ENCODE measurements at regions not wholly inside any gene's neighbourhood (a gene's known extent, or its start where the extent isn't known, plus 50 kb on each side); places are given as distances from the start of the nearest gene placed in this dataset.
"Not testable (repeated sequence)": the region's sequence is repeated elsewhere in the genome, so short reads cannot be mapped to it uniquely, and the experiment has no call there.

- DNase-seq (no peak), ATAC-seq (ENCODE audit: low read depth in 2 of 2) (no peak)
- Mint-ChIP-seq H3K9me3 (peaks cover 0 to 5% (median 0%) of the 10 kb centered on the region in 7 donors), H3K4me1 (peaks cover 0 to 22% (median 8%) of the 10 kb centered on the region in 4 donors), H3K27me3 (peaks cover 51% of the 10 kb centered on the region), H3K36me3 (no peaks in the 10 kb centered on the region), H3K27ac (no peak overlapping the region), H3K4me3 (no peak overlapping the region)
- H3K27ac ChIP-seq (ENCODE audit: insufficient read depth, low read length, poor library complexity, severe bottlenecking): no peak overlapping the region
- H3K36me3 ChIP-seq (ENCODE audit: control insufficient read depth, insufficient read depth, low read length): no peaks in the 10 kb centered on the region
- H3K4me1 ChIP-seq (ENCODE audit: control insufficient read depth, insufficient read depth, low read length, poor library complexity, severe bottlenecking): peaks cover 11% of the 10 kb centered on the region
- no peaks in the 10 kb centered on the region for H3K9me3 ChIP-seq (ENCODE audit: control insufficient read depth in 2 of 2, low read length in 2 of 2)
- no peak overlapping the region for H3K4me3 ChIP-seq (ENCODE audit: low read depth, low read length)
- H3K27me3 ChIP-seq (ENCODE audit: control insufficient read depth, insufficient read depth, low read length): peaks cover 9% of the 10 kb centered on the region
Measured at GRCh38 chr22:49674479-49675050, 153.1 kb downstream of the BRD1 start.

GRCh38 chr22:49673048-49673447 is 154.6 kb downstream of the BRD1 start:
- peaks cover 0 to 5% (median 0%) of the 10 kb centered on the region in 7 donors for H3K9me3 Mint-ChIP-seq
- H3K4me3 Mint-ChIP-seq: no peak overlapping the region
- ATAC-seq (ENCODE audit: low read depth in 2 of 2): no peak
- Histone ChIP-seq H3K4me1 (ENCODE audit: control insufficient read depth, insufficient read depth, low read length, poor library complexity, severe bottlenecking) (peaks cover 11% of the 10 kb centered on the region), H3K27me3 (ENCODE audit: control insufficient read depth, insufficient read depth, low read length) (peaks cover 15% of the 10 kb centered on the region), H3K9me3 (ENCODE audit: control insufficient read depth in 2 of 2, low read length in 2 of 2) (no peaks in the 10 kb centered on the region), H3K27ac (ENCODE audit: insufficient read depth, low read length, poor library complexity, severe bottlenecking) (no peak overlapping the region), H3K36me3 (ENCODE audit: control insufficient read depth, insufficient read depth, low read length) (no peaks in the 10 kb centered on the region), H3K4me3 (ENCODE audit: low read depth, low read length) (no peak overlapping the region)
- DNase-seq: no peak
- H3K4me1 Mint-ChIP-seq: peaks cover 0 to 23% (median 10%) of the 10 kb centered on the region in 4 donors
- no peak overlapping the region for H3K27ac Mint-ChIP-seq
- H3K27me3 Mint-ChIP-seq: peaks cover 55% of the 10 kb centered on the region
- H3K36me3 Mint-ChIP-seq: no peaks in the 10 kb centered on the region

GRCh38 chr22:49672014-49672516 is 155.6 kb downstream of the BRD1 start:
- Histone ChIP-seq H3K27me3 (ENCODE audit: control insufficient read depth, insufficient read depth, low read length) (peaks cover 15% of the 10 kb centered on the region), H3K9me3 (ENCODE audit: control insufficient read depth in 2 of 2, low read length in 2 of 2) (no peaks in the 10 kb centered on the region), H3K27ac (ENCODE audit: insufficient read depth, low read length, poor library complexity, severe bottlenecking) (no peak overlapping the region), H3K36me3 (ENCODE audit: control insufficient read depth, insufficient read depth, low read length) (no peaks in the 10 kb centered on the region), H3K4me1 (ENCODE audit: control insufficient read depth, insufficient read depth, low read length, poor library complexity, severe bottlenecking) (peaks cover 12% of the 10 kb centered on the region), H3K4me3 (ENCODE audit: low read depth, low read length) (no peak overlapping the region)
- Mint-ChIP-seq H3K9me3 (peaks cover 0 to 5% (median 0%) of the 10 kb centered on the region in 7 donors), H3K4me1 (peaks cover 0 to 24% (median 13%) of the 10 kb centered on the region in 4 donors), H3K27ac (no peak overlapping the region), H3K27me3 (peaks cover 51% of the 10 kb centered on the region), H3K36me3 (no peaks in the 10 kb centered on the region), H3K4me3 (peak overlapping the region; percentile 75 to 84 (median 82))
- ATAC-seq (ENCODE audit: low read depth in 2 of 2) (no peak), DNase-seq (no peak)

GRCh38 chr22:49671331-49672013 is 156.2 kb downstream of the BRD1 start:
- H3K4me3 ChIP-seq (ENCODE audit: low read depth, low read length): no peak overlapping the region

GRCh38 chr22:49670456-49671330 is 157.0 kb downstream of the BRD1 start:
- H3K4me1 Mint-ChIP-seq: peaks cover 0 to 37% (median 23%) of the 10 kb centered on the region in 4 donors
- Histone ChIP-seq H3K27me3 (ENCODE audit: control insufficient read depth, insufficient read depth, low read length) (peaks cover 15% of the 10 kb centered on the region), H3K4me3 (ENCODE audit: low read depth, low read length) (no peak overlapping the region), H3K9me3 (ENCODE audit: control insufficient read depth in 2 of 2, low read length in 2 of 2) (no peaks in the 10 kb centered on the region), H3K36me3 (ENCODE audit: control insufficient read depth, insufficient read depth, low read length) (no peaks in the 10 kb centered on the region), H3K4me1 (ENCODE audit: control insufficient read depth, insufficient read depth, low read length, poor library complexity, severe bottlenecking) (peaks cover 17% of the 10 kb centered on the region), H3K27ac (ENCODE audit: insufficient read depth, low read length, poor library complexity, severe bottlenecking) (no peak overlapping the region)
- H3K36me3 Mint-ChIP-seq: no peaks in the 10 kb centered on the region
- H3K27me3 Mint-ChIP-seq: peaks cover 50% of the 10 kb centered on the region
- H3K9me3 Mint-ChIP-seq: peaks cover 0 to 5% (median 0%) of the 10 kb centered on the region in 7 donors
- DNase-seq (no peak), ATAC-seq (ENCODE audit: low read depth in 2 of 2) (peak; percentile 23 to 31)
- peak overlapping the region; percentile 32 to 84 (median 79) for H3K4me3 Mint-ChIP-seq
- no peak overlapping the region for H3K27ac Mint-ChIP-seq

More at GRCh38 chr22:49671331-49672013, 156.2 kb downstream of the BRD1 start:
- Mint-ChIP-seq H3K36me3 (no peaks in the 10 kb centered on the region), H3K9me3 (peaks cover 0 to 5% (median 0%) of the 10 kb centered on the region in 7 donors), H3K4me3 (peak overlapping the region; percentile 75 to 84 (median 82)), H3K27me3 (peaks cover 52% of the 10 kb centered on the region), H3K4me1 (peaks cover 0 to 30% (median 17%) of the 10 kb centered on the region in 4 donors), H3K27ac (peak overlapping the region in 1 of 3 donors; percentile 55)
- Histone ChIP-seq H3K27ac (ENCODE audit: insufficient read depth, low read length, poor library complexity, severe bottlenecking) (no peak overlapping the region), H3K36me3 (ENCODE audit: control insufficient read depth, insufficient read depth, low read length) (no peaks in the 10 kb centered on the region), H3K27me3 (ENCODE audit: control insufficient read depth, insufficient read depth, low read length) (peaks cover 15% of the 10 kb centered on the region), H3K4me1 (ENCODE audit: control insufficient read depth, insufficient read depth, low read length, poor library complexity, severe bottlenecking) (peaks cover 17% of the 10 kb centered on the region), H3K9me3 (ENCODE audit: control insufficient read depth in 2 of 2, low read length in 2 of 2) (no peaks in the 10 kb centered on the region)
- DNase-seq (no peak), ATAC-seq (ENCODE audit: low read depth in 2 of 2) (no peak)

GRCh38 chr22:49669969-49670455 is 157.7 kb downstream of the BRD1 start:
- Mint-ChIP-seq H3K27me3 (peaks cover 44% of the 10 kb centered on the region), H3K4me1 (peaks cover 0 to 37% (median 26%) of the 10 kb centered on the region in 4 donors), H3K4me3 (peak overlapping the region; percentile 66 to 73 (median 67))
- peak in 1 of 3 donors; percentile 25 for DNase-seq
- H3K27ac Mint-ChIP-seq; H3K36me3 ChIP-seq (ENCODE audit: control insufficient read depth, insufficient read depth, low read length); H3K9me3 ChIP-seq (ENCODE audit: control insufficient read depth in 2 of 2, low read length in 2 of 2); H3K27ac ChIP-seq (ENCODE audit: insufficient read depth, low read length, poor library complexity, severe bottlenecking); H3K9me3 Mint-ChIP-seq; H3K36me3 Mint-ChIP-seq; H3K4me3 ChIP-seq (ENCODE audit: low read depth, low read length): not testable (repeated sequence)
- H3K27me3 ChIP-seq (ENCODE audit: control insufficient read depth, insufficient read depth, low read length): peaks cover 15% of the 10 kb centered on the region
- ATAC-seq (ENCODE audit: low read depth in 2 of 2): peak; percentile 6 to 33
- H3K4me1 ChIP-seq (ENCODE audit: control insufficient read depth, insufficient read depth, low read length, poor library complexity, severe bottlenecking): peaks cover 17% of the 10 kb centered on the region

- Histone ChIP-seq H3K27me3 (ENCODE audit: control insufficient read depth, insufficient read depth, low read length) (peaks cover 15% of the 10 kb centered on the region), H3K4me1 (ENCODE audit: control insufficient read depth, insufficient read depth, low read length, poor library complexity, severe bottlenecking) (peaks cover 17% of the 10 kb centered on the region)
- not testable (repeated sequence) for H3K36me3 Mint-ChIP-seq; H3K4me3 ChIP-seq (ENCODE audit: low read depth, low read length); H3K27ac ChIP-seq (ENCODE audit: insufficient read depth, low read length, poor library complexity, severe bottlenecking); H3K9me3 Mint-ChIP-seq; H3K9me3 ChIP-seq (ENCODE audit: control insufficient read depth in 2 of 2, low read length in 2 of 2); H3K36me3 ChIP-seq (ENCODE audit: control insufficient read depth, insufficient read depth, low read length); DNase-seq; H3K27ac Mint-ChIP-seq; ATAC-seq (ENCODE audit: low read depth in 2 of 2)
- Mint-ChIP-seq H3K27me3 (peaks cover 38% of the 10 kb centered on the region), H3K4me3 (peak overlapping the region; percentile 66 to 73 (median 67)), H3K4me1 (peaks cover 0 to 37% (median 26%) of the 10 kb centered on the region in 4 donors)
Measured at GRCh38 chr22:49669427-49669968, 158.2 kb downstream of the BRD1 start.
